ENCODE measurements at regions not wholly inside any gene's neighbourhood (a gene's known extent, or its start where the extent isn't known, plus 50 kb on each side); places are given as distances from the start of the nearest gene placed in this dataset.

- no peak for TF ChIP-seq PHB2 (IDR thresholded peaks at IDR 0.05; ENCODE audit: low read depth)
- no peak for TF ChIP-seq MNT (conservative IDR thresholded peaks at IDR 0.05)
Observed at GRCh38 chr16:35731341-35732040, 2272.1 kb downstream of the TP53TG3F start.

Data from K562 (cell line).